ENCODE measurements at regions not wholly inside any gene's neighbourhood (a gene's known extent, or its start where the extent isn't known, plus 50 kb on each side); places are given as distances from the start of the nearest gene placed in this dataset.

- TF ChIP-seq, protein P1, sequence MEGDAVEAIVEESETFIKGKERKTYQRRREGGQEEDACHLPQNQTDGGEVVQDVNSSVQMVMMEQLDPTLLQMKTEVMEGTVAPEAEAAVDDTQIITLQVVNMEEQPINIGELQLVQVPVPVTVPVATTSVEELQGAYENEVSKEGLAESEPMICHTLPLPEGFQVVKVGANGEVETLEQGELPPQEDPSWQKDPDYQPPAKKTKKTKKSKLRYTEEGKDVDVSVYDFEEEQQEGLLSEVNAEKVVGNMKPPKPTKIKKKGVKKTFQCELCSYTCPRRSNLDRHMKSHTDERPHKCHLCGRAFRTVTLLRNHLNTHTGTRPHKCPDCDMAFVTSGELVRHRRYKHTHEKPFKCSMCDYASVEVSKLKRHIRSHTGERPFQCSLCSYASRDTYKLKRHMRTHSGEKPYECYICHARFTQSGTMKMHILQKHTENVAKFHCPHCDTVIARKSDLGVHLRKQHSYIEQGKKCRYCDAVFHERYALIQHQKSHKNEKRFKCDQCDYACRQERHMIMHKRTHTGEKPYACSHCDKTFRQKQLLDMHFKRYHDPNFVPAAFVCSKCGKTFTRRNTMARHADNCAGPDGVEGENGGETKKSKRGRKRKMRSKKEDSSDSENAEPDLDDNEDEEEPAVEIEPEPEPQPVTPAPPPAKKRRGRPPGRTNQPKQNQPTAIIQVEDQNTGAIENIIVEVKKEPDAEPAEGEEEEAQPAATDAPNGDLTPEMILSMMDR (IDR thresholded peaks at IDR 0.05): no peak
- no peak for TF ChIP-seq ZFX (IDR thresholded peaks at IDR 0.05; ENCODE audit: borderline replicate concordance)
These were observed 272.3 kb downstream of the MRPS30 start for GRCh38 chr5:45081082-45081481.

All from 22Rv1 (cell line).